MM.1S (cell line): ENCODE measurements at regions not wholly inside any gene's neighbourhood (a gene's known extent, or its start where the extent isn't known, plus 50 kb on each side); places are given as distances from the start of the nearest gene placed in this dataset.
"Not testable (repeated sequence)": the region's sequence is repeated elsewhere in the genome, so short reads cannot be mapped to it uniquely, and the experiment has no call there.

Source experiments
- DNase-seq: peaks from one replicate; pipeline ENCODE4 v3.0.0-alpha.2; 2015
- H2AFZ ChIP-seq: fragments of 300-600 bp; sonication (generic); 2 replicates; pipeline ENCODE4 v1.6.0; 2016; ENCODE audit warnings: antibody characterized with exemption, low read length
- H3F3A ChIP-seq: fragments of 300-600 bp; sonication (generic); 2 replicates; pipeline ENCODE4 v1.6.1; 2016; ENCODE audit warnings: mild to moderate bottlenecking, antibody characterized with exemption, low read length, moderate library complexity, mixed read lengths; ENCODE audit not compliant: insufficient read depth
- H3K27ac ChIP-seq: fragments of 300-600 bp; sonication (generic); 2 replicates; pipeline ENCODE4 v1.5.1; 2016; ENCODE audit warnings: mild to moderate bottlenecking, low read length
- H3K27me3 ChIP-seq: fragments of 300-600 bp; sonication (generic); replicated peaks from 2 replicates; pipeline ENCODE4 v1.6.0; 2016; ENCODE audit warnings: low read length; ENCODE audit not compliant: insufficient read depth
- H3K36me3 ChIP-seq: fragments of 300-600 bp; sonication (generic); replicated peaks from 2 replicates; pipeline ENCODE4 v1.6.1; 2016; ENCODE audit warnings: mild to moderate bottlenecking, low read length, mixed read lengths; ENCODE audit not compliant: insufficient read depth
- H3K4me1 ChIP-seq: fragments of 300-600 bp; sonication (generic); 2 replicates; pipeline ENCODE4 v1.6.1; 2016; ENCODE audit warnings: low read length, mixed read lengths
- H3K4me2 ChIP-seq: fragments of 300-600 bp; sonication (generic); 2 replicates; pipeline ENCODE4 v1.6.0; 2016; ENCODE audit warnings: low read depth, low read length
- H3K4me3 ChIP-seq: fragments of 300-600 bp; sonication (generic); 2 replicates; pipeline ENCODE4 v1.5.1; 2016; ENCODE audit warnings: low read length, mixed read lengths
- H3K79me2 ChIP-seq: fragments of 300-600 bp; sonication (generic); 2 replicates; pipeline ENCODE4 v1.6.1; 2016; ENCODE audit warnings: mixed run types, low read length, mixed read lengths
- H3K9ac ChIP-seq: fragments of 300-600 bp; sonication (generic); 2 replicates; pipeline ENCODE4 v1.6.1; 2016; ENCODE audit warnings: low read length, mixed read lengths
- H3K9me2 ChIP-seq: fragments of 300-600 bp; sonication (generic); replicated peaks from 2 replicates; pipeline ENCODE4 v1.6.1; 2016; ENCODE audit warnings: mild to moderate bottlenecking, low read length, mixed read lengths; ENCODE audit not compliant: insufficient read depth
- H3K9me3 ChIP-seq: fragments of 300-600 bp; sonication (generic); replicated peaks from 2 replicates; pipeline ENCODE4 v1.6.1; 2016; ENCODE audit warnings: mild to moderate bottlenecking, low read length, mixed read lengths; ENCODE audit not compliant: insufficient read depth
- H4K20me1 ChIP-seq: fragments of 300-600 bp; sonication (generic); 2 replicates; pipeline ENCODE4 v1.6.1; 2016; ENCODE audit warnings: mild to moderate bottlenecking, low read length, moderate library complexity, mixed read lengths; ENCODE audit not compliant: insufficient read depth
- CTCF ChIP-seq: fragments of 300-600 bp; sonication (generic); IDR thresholded peaks from 2 replicates; pipeline ENCODE4 v1.5.1; 2016; ENCODE audit warnings: antibody characterized with exemption, low read length, mixed read lengths
- EZH2 ChIP-seq: fragments of 300-600 bp; sonication (generic); optimal IDR thresholded peaks from 2 replicates; pipeline ENCODE3; 2017; ENCODE audit warnings: low read depth, mild to moderate bottlenecking, antibody characterized with exemption, low read length, mixed read lengths
- EZH2phosphoT487 ChIP-seq: fragments of 300-600 bp; sonication (generic); IDR thresholded peaks from 2 replicates; pipeline ENCODE4 v1.6.1; 2018; ENCODE audit warnings: antibody characterized with exemption, low read length

DNA sequence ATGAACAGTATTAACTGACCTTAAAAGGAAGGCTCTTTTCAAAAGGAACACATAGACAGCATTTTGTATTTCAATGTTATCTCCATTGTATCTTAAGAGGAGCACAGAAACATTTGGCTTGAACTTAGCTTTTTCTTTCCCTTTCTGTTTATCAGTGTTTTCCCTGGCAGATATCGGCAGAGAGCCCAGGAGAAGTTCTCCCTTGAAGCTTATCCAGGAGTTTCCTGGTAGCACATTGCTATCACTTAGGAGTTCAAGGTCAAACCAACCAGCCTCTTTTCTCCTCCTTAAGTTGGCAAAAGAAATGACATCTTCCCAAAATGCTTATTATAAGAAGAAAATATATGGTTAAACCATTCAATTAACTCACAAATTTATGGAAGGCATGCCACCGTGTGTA lies 344.6 kb upstream of the UBE2E2 start:
- Histone ChIP-seq H3K9ac (no peak overlapping the region), H3K79me2 (no peaks in the 10 kb centered on the region), H3K36me3 (no peaks in the 10 kb centered on the region), H3K9me2 (no peaks in the 10 kb centered on the region), H3K27ac (no peak overlapping the region), H3K9me3 (no peaks in the 10 kb centered on the region), H3K27me3 (no peaks in the 10 kb centered on the region), H3F3A (no peaks in the 10 kb centered on the region), H3K4me1 (no peaks in the 10 kb centered on the region), H3K4me2 (no peak overlapping the region), H4K20me1 (no peaks in the 10 kb centered on the region), H2AFZ (no peak overlapping the region), H3K4me3 (no peak overlapping the region)
- no peak for TF ChIP-seq EZH2
- no peak for TF ChIP-seq EZH2phosphoT487
- no peak for TF ChIP-seq CTCF
- DNase-seq: no peak

- TF ChIP-seq EZH2phosphoT487: no peak
- Histone ChIP-seq H3K9ac (no peak overlapping the region), H3F3A (no peaks in the 10 kb centered on the region), H3K9me2 (no peaks in the 10 kb centered on the region), H3K4me1 (no peaks in the 10 kb centered on the region), H3K27me3 (no peaks in the 10 kb centered on the region), H2AFZ (no peak overlapping the region), H3K79me2 (no peaks in the 10 kb centered on the region), H3K9me3 (no peaks in the 10 kb centered on the region), H3K27ac (no peak overlapping the region), H3K4me2 (no peak overlapping the region), H3K36me3 (no peaks in the 10 kb centered on the region), H4K20me1 (no peaks in the 10 kb centered on the region), H3K4me3 (no peak overlapping the region)
- no peak for DNase-seq
Measured at GRCh38 chr3:22859618-22860017, 343.5 kb upstream of the UBE2E2 start.

DNA sequence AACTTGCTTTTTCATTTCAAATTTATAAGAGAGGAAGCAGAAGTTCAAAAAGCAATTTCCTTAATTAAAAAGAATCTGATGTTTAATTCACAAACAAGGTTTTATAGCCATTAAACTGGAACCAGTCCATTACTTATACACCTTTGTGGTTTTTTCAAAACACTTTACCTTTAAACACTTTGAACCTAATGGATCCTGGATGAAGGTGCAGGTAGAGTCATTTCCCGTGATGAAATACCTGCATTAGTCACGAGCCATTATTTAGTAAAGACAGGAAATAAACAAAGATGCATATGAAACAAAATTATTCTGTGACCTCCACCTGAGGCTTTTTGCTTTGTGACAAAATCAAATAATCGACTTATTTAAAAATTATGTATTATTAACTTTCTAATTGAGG lies 341.7 kb upstream of the UBE2E2 start:
- Histone ChIP-seq H3K4me3 (no peak overlapping the region), H3K9me3 (no peaks in the 10 kb centered on the region), H3F3A (no peaks in the 10 kb centered on the region), H3K79me2 (no peaks in the 10 kb centered on the region), H3K27ac (no peak overlapping the region), H2AFZ (no peak overlapping the region), H3K36me3 (no peaks in the 10 kb centered on the region), H3K4me1 (no peaks in the 10 kb centered on the region), H3K27me3 (no peaks in the 10 kb centered on the region), H3K9me2 (no peaks in the 10 kb centered on the region), H4K20me1 (no peaks in the 10 kb centered on the region), H3K4me2 (no peak overlapping the region), H3K9ac (no peak overlapping the region)
- TF ChIP-seq EZH2phosphoT487 (no peak), EZH2 (no peak), CTCF (no peak)
- DNase-seq: no peak

GRCh38 chr3:22862111-22862510 lies 341.0 kb upstream of the UBE2E2 start:
- H3K4me1 ChIP-seq: no peaks in the 10 kb centered on the region
- no peak overlapping the region for H2AFZ ChIP-seq
- no peak overlapping the region for H3K27ac ChIP-seq
- no peak overlapping the region for H3K4me2 ChIP-seq
- no peaks in the 10 kb centered on the region for H3K9me2 ChIP-seq
- DNase-seq: no peak
- TF ChIP-seq CTCF (no peak), EZH2phosphoT487 (no peak), EZH2 (no peak)
- H3F3A ChIP-seq: no peaks in the 10 kb centered on the region
- H3K9ac ChIP-seq: no peak overlapping the region
- H3K79me2 ChIP-seq: no peaks in the 10 kb centered on the region
- H3K9me3 ChIP-seq: no peaks in the 10 kb centered on the region
- H4K20me1 ChIP-seq: no peaks in the 10 kb centered on the region
- no peak overlapping the region for H3K4me3 ChIP-seq
- H3K27me3 ChIP-seq: no peaks in the 10 kb centered on the region
- no peaks in the 10 kb centered on the region for H3K36me3 ChIP-seq

- not testable (repeated sequence) for H3K9ac ChIP-seq, H2AFZ ChIP-seq, H3K27ac ChIP-seq, H3K4me2 ChIP-seq, H3K4me3 ChIP-seq, DNase-seq, H3K36me3 ChIP-seq, H3K79me2 ChIP-seq, H3F3A ChIP-seq, H3K9me2 ChIP-seq, H4K20me1 ChIP-seq, H3K4me1 ChIP-seq, H3K9me3 ChIP-seq, H3K27me3 ChIP-seq
Measured at GRCh38 chr3:22882834-22883233, 320.3 kb upstream of the UBE2E2 start.
